GM12878 (cell line): ENCODE measurements at regions not wholly inside any gene's neighbourhood (a gene's known extent, or its start where the extent isn't known, plus 50 kb on each side); places are given as distances from the start of the nearest gene placed in this dataset.

Source experiments
- ATAC-seq: fragments of 200-7000 bp; cut with Tn5 transposase; 3 replicates; pipeline ENCODE4 v1.9.1; 2020; ENCODE audit warnings: mild to moderate bottlenecking, moderate library complexity
- BruUV-seq: library from RNA; stranded (reverse); fragments of 400-500 nt; replicated peaks from 2 replicates; lab custom pipeline; 2021; lab: Mats Ljungman, UMichigan
- CTCF ChIA-PET: fragments of 300-600 bp; sonication (Branson Sonifier 250); formaldehyde crosslinking; extraction: SDS; loops from one replicate; lab custom pipeline; 2021; ENCODE audit warnings: inconsistent platforms; lab: Yijun Ruan, JAX
- POLR2A ChIA-PET: fragments of 350-600 bp; formaldehyde crosslinking; extraction: SDS; loops from one replicate; lab custom pipeline; 2021; ENCODE audit warnings: inconsistent platforms; lab: Charles Lee
- RAD21 ChIA-PET: fragments of 300-600 bp; sonication (Branson Sonifier 250); formaldehyde crosslinking; loops from one replicate; lab custom pipeline; 2023; ENCODE audit warnings: antibody characterized with exemption; ENCODE audit not compliant: unreplicated experiment; lab: Charles Lee
- SMC1A ChIA-PET: fragments of 300-600 bp; sonication (Branson Sonifier 250); formaldehyde crosslinking; loops from one replicate; lab custom pipeline; 2023; ENCODE audit not compliant: unreplicated experiment, uncharacterized antibody; lab: Charles Lee
- DNase-seq: peaks from one replicate; pipeline ENCODE4 v3.0.0-alpha.2; 2011; ENCODE audit warnings: low read depth, low spot score
- FAIRE-seq: peaks from 3 replicates; lab custom pipeline; 2011; peaks lifted over from hg19 to GRCh38; lab: Jason Lieb, UNC
- H2AFZ ChIP-seq: 2 replicates; pipeline ENCODE4 v1.6.0; 2011; ENCODE audit warnings: low read depth, low read length, control low read depth; ENCODE audit not compliant: control insufficient read depth
- H3K27ac ChIP-seq: 2 replicates; pipeline ENCODE4 v1.5.1; 2011; ENCODE audit warnings: control low read depth; ENCODE audit not compliant: control insufficient read depth, insufficient read depth
- H3K27me3 ChIP-seq, 2 experiments: replicated peaks in 1 of 2; 2 replicates each; pipeline versions ENCODE4 v1.6.0 to v1.6.1; 2011; ENCODE audit warnings: low read length in 1 of 2; ENCODE audit not compliant: control insufficient read depth in 2 of 2, insufficient read depth in 2 of 2
- H3K36me3 ChIP-seq, 2 experiments: 2 replicates each; pipeline ENCODE4 v1.5.1; 2011; ENCODE audit warnings: low read length in 1 of 2; ENCODE audit not compliant: control insufficient read depth in 2 of 2, insufficient read depth in 2 of 2
- H3K4me1 ChIP-seq: 2 replicates; pipeline ENCODE4 v1.6.1; 2011; ENCODE audit warnings: mild to moderate bottlenecking, low read length, moderate library complexity, mixed read lengths; ENCODE audit not compliant: control insufficient read depth, insufficient read depth
- H3K4me2 ChIP-seq: 2 replicates; pipeline ENCODE4 v1.6.0; 2011; ENCODE audit warnings: control low read depth; ENCODE audit not compliant: control insufficient read depth, insufficient read depth
- H3K4me3 ChIP-seq: fragments of 200-600 bp; sonication (generic); 2 replicates; pipeline ENCODE4 v1.5.1; 2016
- H3K79me2 ChIP-seq: 2 replicates; pipeline ENCODE4 v1.6.0; 2011; ENCODE audit warnings: low read length; ENCODE audit not compliant: control insufficient read depth, insufficient read depth
- H3K9ac ChIP-seq: 2 replicates; pipeline ENCODE4 v1.8.0; 2011; ENCODE audit warnings: low read length, control low read depth, mixed read lengths; ENCODE audit not compliant: control insufficient read depth, insufficient read depth
- H3K9me3 ChIP-seq: replicated peaks from 3 replicates; pipeline ENCODE4 v1.5.1; 2011; ENCODE audit warnings: mild to moderate bottlenecking, low read length; ENCODE audit not compliant: control insufficient read depth, insufficient read depth
- H4K20me1 ChIP-seq: 2 replicates; pipeline ENCODE4 v1.6.0; 2011; ENCODE audit not compliant: control insufficient read depth, insufficient read depth
- CHD1 ChIP-seq: IDR thresholded peaks from 2 replicates; pipeline ENCODE4 v1.6.1; 2012; ENCODE audit warnings: low read depth, low read length, improper control_type of control experiment
- EED ChIP-seq: sonication (generic); IDR thresholded peaks from 2 replicates; pipeline ENCODE4 v1.6.1; 2016; ENCODE audit warnings: antibody characterized with exemption, low read depth
- MTA2 ChIP-seq: fragments of 450-650 bp; IDR thresholded peaks from 2 replicates; pipeline ENCODE4 v1.6.1; 2016; ENCODE audit warnings: low read depth, mild to moderate bottlenecking, moderate library complexity
- NR2C1 ChIP-seq: fragments of 450-650 bp; IDR thresholded peaks from 2 replicates; pipeline ENCODE4 v1.6.1; 2017; ENCODE audit warnings: antibody characterized with exemption, mild to moderate bottlenecking, moderate library complexity
- RB1 ChIP-seq: fragments of 450-650 bp; formaldehyde crosslinking; IDR thresholded peaks from 2 replicates; pipeline ENCODE4 v1.6.1; 2017; ENCODE audit warnings: mild to moderate bottlenecking, borderline replicate concordance
- WGBS: methylation state at CpG from one replicate; pipeline ENCODE4 v1.1.6; 2016; ENCODE audit warnings: low lambda C conversion rate; ENCODE audit not compliant: insufficient replicate concordance, insufficient coverage; ENCODE audit errors: missing lambda C conversion rate; 5-methylcytosine and 5-hydroxymethylcytosine counted together
- in situ Hi-C: fragments of 300-500 bp; cut with MboI; formaldehyde crosslinking; loops from 9 replicates; pipeline ENCODE4 v1.14.3; 2018; ENCODE audit warnings: mixed read lengths
- intact Hi-C: fragments of 100-400 bp; cut with micrococcal nuclease; formaldehyde crosslinking; loops from one replicate; pipeline ENCODE4 v1.14.2; 2022; ENCODE audit not compliant: unreplicated experiment
- TF ChIP-seq, protein P1 (sequence below): fragments of 450-650 bp; IDR thresholded peaks from 2 replicates; pipeline ENCODE4 v1.6.1; 2016; ENCODE audit warnings: mild to moderate bottlenecking
- TF ChIP-seq, protein P2 (sequence below): IDR thresholded peaks from 2 replicates; pipeline ENCODE4 v1.6.1; 2012; ENCODE audit warnings: low read depth, low read length, improper control_type of control experiment

DNA sequence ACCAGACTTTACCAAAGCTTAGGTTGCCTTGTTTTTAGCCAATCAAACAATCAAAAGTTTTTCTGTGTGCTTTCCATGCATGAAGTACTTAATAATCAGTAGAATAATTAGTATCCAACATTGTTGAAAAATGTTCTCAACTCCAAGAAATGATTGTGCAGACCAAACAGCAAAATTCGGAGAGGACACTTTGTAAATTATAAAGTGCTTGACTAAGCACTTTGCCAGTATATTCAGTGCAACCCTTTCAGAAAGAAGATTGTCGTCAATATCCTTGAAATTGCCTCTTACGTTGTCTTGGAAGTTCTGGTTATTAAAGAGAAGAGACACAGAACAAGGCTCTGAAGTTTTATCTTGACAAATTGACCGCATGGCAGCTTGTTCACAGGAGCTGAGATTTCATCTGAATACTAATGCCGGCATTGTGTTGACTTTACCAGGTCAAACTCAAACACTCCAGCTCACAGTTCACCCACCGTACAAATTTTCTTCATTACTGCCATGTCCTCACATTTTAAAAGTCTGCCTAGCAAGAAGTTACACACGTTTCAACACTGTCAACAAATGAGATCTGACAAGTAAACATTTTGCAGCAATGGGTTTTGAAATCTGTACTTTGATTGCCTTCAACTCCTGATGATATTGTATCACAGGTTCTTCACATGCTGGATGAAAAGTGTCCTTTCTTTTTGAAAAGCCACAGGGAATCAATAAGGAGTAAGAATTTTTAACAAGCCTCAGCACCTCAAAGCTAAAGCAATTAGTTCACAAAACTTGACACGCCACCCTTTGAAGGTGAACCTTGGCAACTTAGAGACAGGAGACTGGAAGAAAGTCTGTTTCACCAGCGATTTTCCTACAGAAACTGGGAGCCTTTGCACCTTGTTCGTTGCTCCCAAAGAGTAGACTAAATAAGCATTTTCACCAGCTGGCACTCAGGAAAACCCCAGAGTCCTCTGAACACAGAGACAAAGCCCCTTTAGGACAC lies 150.9 kb downstream of the RFC3 start:
- Histone ChIP-seq H3K27ac (no peak overlapping the region), H3K4me1 (no peaks in the 10 kb centered on the region), H2AFZ (no peak overlapping the region), H3K36me3 (no peaks in the 10 kb centered on the region), H3K9ac (no peak overlapping the region), H3K79me2 (no peaks in the 10 kb centered on the region), H3K27me3 (no peaks in the 10 kb centered on the region), H3K9me3 (no peaks in the 10 kb centered on the region), H3K4me3 (no peak overlapping the region), H4K20me1 (no peaks in the 10 kb centered on the region), H3K4me2 (no peak overlapping the region)
- FAIRE-seq (no peak), DNase-seq (no peak), ATAC-seq (no peak)
- TF ChIP-seq MTA2, result no peak
- TF ChIP-seq, protein P1, sequence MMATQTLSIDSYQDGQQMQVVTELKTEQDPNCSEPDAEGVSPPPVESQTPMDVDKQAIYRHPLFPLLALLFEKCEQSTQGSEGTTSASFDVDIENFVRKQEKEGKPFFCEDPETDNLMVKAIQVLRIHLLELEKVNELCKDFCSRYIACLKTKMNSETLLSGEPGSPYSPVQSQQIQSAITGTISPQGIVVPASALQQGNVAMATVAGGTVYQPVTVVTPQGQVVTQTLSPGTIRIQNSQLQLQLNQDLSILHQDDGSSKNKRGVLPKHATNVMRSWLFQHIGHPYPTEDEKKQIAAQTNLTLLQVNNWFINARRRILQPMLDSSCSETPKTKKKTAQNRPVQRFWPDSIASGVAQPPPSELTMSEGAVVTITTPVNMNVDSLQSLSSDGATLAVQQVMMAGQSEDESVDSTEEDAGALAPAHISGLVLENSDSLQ, result no peak
- no peak for TF ChIP-seq RB1
- TF ChIP-seq CHD1, result no peak
- TF ChIP-seq, protein P2, sequence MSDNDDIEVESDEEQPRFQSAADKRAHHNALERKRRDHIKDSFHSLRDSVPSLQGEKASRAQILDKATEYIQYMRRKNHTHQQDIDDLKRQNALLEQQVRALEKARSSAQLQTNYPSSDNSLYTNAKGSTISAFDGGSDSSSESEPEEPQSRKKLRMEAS, result no peak
- TF ChIP-seq EED, result no peak
- no peak for TF ChIP-seq NR2C1
- WGBS, result 72% methylated on average over 10 of the region's 10 CpGs
- in situ Hi-C loops (no loop called here), intact Hi-C loops (no loop called here)
- ChIA-PET RAD21 (no interaction called here), SMC1A (no interaction called here), POLR2A (no interaction called here), CTCF (no interaction called here)
- BruUV-seq, result no TSS peak
